ENCODE measurements at regions not wholly inside any gene's neighbourhood (a gene's known extent, or its start where the extent isn't known, plus 50 kb on each side); places are given as distances from the start of the nearest gene placed in this dataset.

DNA sequence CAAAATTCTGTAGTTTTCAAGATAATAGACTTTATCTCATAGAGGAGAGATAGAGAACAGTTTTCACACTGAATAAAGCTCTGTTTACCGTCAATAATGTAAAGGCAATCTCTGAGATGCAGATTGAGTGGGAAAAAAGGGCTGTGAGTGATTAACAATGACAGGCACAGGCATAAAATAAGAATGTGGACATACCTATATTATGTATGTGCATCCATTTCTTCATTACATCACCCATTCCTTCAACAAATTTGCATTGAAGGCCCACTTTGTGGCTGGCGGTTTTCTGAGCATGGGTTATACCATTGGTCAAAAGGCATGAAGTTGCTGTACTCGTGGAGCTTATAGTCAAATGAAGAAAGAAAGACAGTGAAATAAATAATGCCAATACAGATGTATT is 1431.0 kb downstream of the AACS start:
- no peaks in the 10 kb centered on the region for H3K79me2 ChIP-seq (ENCODE audit: insufficient read depth)
- no peaks in the 10 kb centered on the region for H4K20me1 ChIP-seq (ENCODE audit: insufficient read depth)
- no peaks in the 10 kb centered on the region for H3K27me3 ChIP-seq (replicated peaks; ENCODE audit: insufficient read depth)
- H3K9me3 ChIP-seq (ENCODE audit: low read depth), result no peaks in the 10 kb centered on the region
- no peak overlapping the region for H3K4me3 ChIP-seq
- no peaks in the 10 kb centered on the region for H3F3A ChIP-seq (ENCODE audit: insufficient read depth)
- H3K9ac ChIP-seq, result no peak overlapping the region
- H3K4me1 ChIP-seq (ENCODE audit: insufficient read depth), result no peaks in the 10 kb centered on the region
- in situ Hi-C loops (cut with MboI), result no loop called here
- no peak overlapping the region for H3K4me2 ChIP-seq (ENCODE audit: unreplicated experiment)
- H2AFZ ChIP-seq, result no peak overlapping the region
- no peaks in the 10 kb centered on the region for H3K9me2 ChIP-seq (ENCODE audit: insufficient read depth)
- H3K27ac ChIP-seq, result no peak overlapping the region
- 22 to 26% methylated on average over 3 of the region's 3 CpGs for WGBS, 2 experiments (ENCODE audit: low coverage in 1 of 2, low lambda C conversion rate in 2 of 2, missing lambda C conversion rate in 2 of 2)
- TF ChIP-seq EZH2 (IDR thresholded peaks at IDR 0.05; ENCODE audit: insufficient read depth, poor library complexity, severe bottlenecking) (no peak), EZH2phosphoT487 (IDR thresholded peaks at IDR 0.05; ENCODE audit: insufficient read depth, low read depth) (no peak)
- DNase-seq, result no peak
- no peaks in the 10 kb centered on the region for H3K36me3 ChIP-seq (ENCODE audit: low read depth)

DNA sequence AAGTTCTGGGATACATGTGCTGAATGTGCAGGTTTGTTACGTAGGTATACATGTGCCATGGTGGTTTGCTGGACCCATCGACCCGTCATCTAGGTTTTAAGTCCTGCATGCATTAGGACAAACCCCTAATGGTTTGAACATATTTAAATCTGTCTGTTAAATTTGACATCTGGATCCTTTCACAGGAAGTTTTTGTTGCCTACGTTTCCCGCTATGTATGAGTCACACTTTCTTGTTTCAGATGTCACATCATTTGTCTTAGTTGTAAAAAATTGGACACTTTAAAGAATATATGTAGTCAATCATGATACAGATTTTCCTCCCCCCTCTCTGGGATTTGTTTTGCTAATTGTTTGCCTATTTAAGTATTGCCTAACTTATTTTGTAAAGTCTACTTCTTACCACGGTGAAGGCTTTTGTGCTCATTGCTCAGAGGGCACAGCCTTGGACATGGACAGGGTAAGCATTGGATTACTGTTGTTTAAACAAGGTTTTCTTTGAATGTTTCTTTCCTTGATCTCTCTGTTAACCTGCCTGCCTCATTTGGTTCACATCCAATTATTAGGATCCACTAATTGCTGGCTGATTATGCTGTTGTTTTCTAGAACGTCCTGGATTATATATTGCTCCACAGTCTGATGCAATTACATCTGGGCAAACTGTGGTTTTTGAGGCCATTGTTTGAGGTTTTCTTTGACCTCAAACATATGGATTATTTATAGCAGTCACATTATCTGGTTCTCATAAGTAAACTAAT is 1441.4 kb downstream of the AACS start:
- Histone ChIP-seq H3F3A (ENCODE audit: insufficient read depth) (no peaks in the 10 kb centered on the region), H3K27me3 (replicated peaks; ENCODE audit: insufficient read depth) (no peaks in the 10 kb centered on the region), H3K9me2 (ENCODE audit: insufficient read depth) (no peaks in the 10 kb centered on the region), H3K36me3 (ENCODE audit: low read depth) (no peaks in the 10 kb centered on the region), H2AFZ (no peak overlapping the region), H3K79me2 (ENCODE audit: insufficient read depth) (no peaks in the 10 kb centered on the region), H4K20me1 (ENCODE audit: insufficient read depth) (no peaks in the 10 kb centered on the region), H3K4me1 (ENCODE audit: insufficient read depth) (no peaks in the 10 kb centered on the region), H3K27ac (no peak overlapping the region), H3K4me3 (no peak overlapping the region), H3K4me2 (ENCODE audit: unreplicated experiment) (no peak overlapping the region), H3K9me3 (ENCODE audit: low read depth) (no peaks in the 10 kb centered on the region), H3K9ac (no peak overlapping the region)
- DNase-seq, result no peak
- no peak for TF ChIP-seq EZH2phosphoT487 (IDR thresholded peaks at IDR 0.05; ENCODE audit: insufficient read depth, low read depth)
- TF ChIP-seq EZH2 (IDR thresholded peaks at IDR 0.05; ENCODE audit: insufficient read depth, poor library complexity, severe bottlenecking), result no peak
- 7% methylated on average over 7 of the region's 7 CpGs for WGBS, 2 experiments (ENCODE audit: low coverage in 1 of 2, low lambda C conversion rate in 2 of 2, missing lambda C conversion rate in 2 of 2)
- in situ Hi-C loops (cut with MboI), result no loop called here

DNA sequence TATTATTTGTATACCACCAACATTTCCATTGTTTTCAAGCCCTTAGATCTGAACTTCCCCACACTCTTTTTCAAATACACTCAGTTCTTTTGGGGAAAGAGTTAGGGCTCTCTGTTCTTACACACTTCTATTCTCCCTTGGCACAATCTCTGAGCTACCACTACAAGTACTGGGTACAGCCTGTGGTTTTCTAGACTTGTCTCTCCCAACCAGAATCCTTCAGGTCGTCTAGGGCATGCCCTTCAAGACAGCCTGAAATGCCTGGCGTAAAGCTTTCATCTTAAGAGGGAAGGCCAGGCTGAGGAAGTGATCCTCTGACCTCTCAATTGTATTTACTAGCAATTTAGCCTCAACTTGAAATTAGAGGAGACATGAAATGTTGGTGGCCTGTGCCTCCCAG is 1442.0 kb downstream of the AACS start:
- H2AFZ ChIP-seq, result no peak overlapping the region
- DNase-seq, result no peak
- no peak overlapping the region for H3K4me3 ChIP-seq
- H3K9me2 ChIP-seq (ENCODE audit: insufficient read depth), result no peaks in the 10 kb centered on the region
- H3K27me3 ChIP-seq (replicated peaks; ENCODE audit: insufficient read depth), result no peaks in the 10 kb centered on the region
- no peaks in the 10 kb centered on the region for H4K20me1 ChIP-seq (ENCODE audit: insufficient read depth)
- no peaks in the 10 kb centered on the region for H3K36me3 ChIP-seq (ENCODE audit: low read depth)
- H3K9me3 ChIP-seq (ENCODE audit: low read depth), result no peaks in the 10 kb centered on the region
- H3K4me2 ChIP-seq (ENCODE audit: unreplicated experiment), result no peak overlapping the region
- TF ChIP-seq EZH2phosphoT487 (IDR thresholded peaks at IDR 0.05; ENCODE audit: insufficient read depth, low read depth) (no peak), EZH2 (IDR thresholded peaks at IDR 0.05; ENCODE audit: insufficient read depth, poor library complexity, severe bottlenecking) (no peak)
- H3K4me1 ChIP-seq (ENCODE audit: insufficient read depth), result no peaks in the 10 kb centered on the region
- no peaks in the 10 kb centered on the region for H3K79me2 ChIP-seq (ENCODE audit: insufficient read depth)
- no peak overlapping the region for H3K9ac ChIP-seq
- in situ Hi-C loops (cut with MboI), result no loop called here
- no peak overlapping the region for H3K27ac ChIP-seq
- no peaks in the 10 kb centered on the region for H3F3A ChIP-seq (ENCODE audit: insufficient read depth)
- 10 to 15% methylated on average over 2 of the region's 2 CpGs for WGBS, 2 experiments (ENCODE audit: low coverage in 1 of 2, low lambda C conversion rate in 2 of 2, missing lambda C conversion rate in 2 of 2)

DNA sequence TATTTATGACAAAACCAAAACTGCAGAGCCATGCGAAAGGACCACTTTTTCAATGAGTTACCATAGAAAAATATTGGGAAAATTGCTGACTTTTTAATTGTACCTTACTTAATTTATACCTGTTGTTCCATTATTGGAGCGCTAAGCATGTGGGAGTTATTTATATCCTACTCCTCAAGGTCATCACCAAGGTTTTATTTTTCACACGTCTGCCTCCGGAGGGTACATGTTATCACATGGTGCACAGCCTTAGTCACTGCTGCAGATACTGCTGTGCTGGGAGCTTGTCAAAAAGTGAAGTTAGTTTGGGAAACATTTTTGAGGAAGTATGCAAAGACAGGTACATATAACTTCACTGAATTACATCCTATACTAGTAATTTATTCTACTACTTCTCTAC is 1444.3 kb downstream of the AACS start:
- no peaks in the 10 kb centered on the region for H3K36me3 ChIP-seq (ENCODE audit: low read depth)
- H3K4me1 ChIP-seq (ENCODE audit: insufficient read depth), result no peaks in the 10 kb centered on the region
- TF ChIP-seq EZH2phosphoT487 (IDR thresholded peaks at IDR 0.05; ENCODE audit: insufficient read depth, low read depth) (no peak), EZH2 (IDR thresholded peaks at IDR 0.05; ENCODE audit: insufficient read depth, poor library complexity, severe bottlenecking) (no peak)
- no peak overlapping the region for H3K27ac ChIP-seq
- H3K9me3 ChIP-seq (ENCODE audit: low read depth), result no peaks in the 10 kb centered on the region
- WGBS, 2 experiments (ENCODE audit: low coverage in 1 of 2, low lambda C conversion rate in 2 of 2, missing lambda C conversion rate in 2 of 2), result 9 to 10% methylated on average over 4 of the region's 4 CpGs
- no peaks in the 10 kb centered on the region for H3F3A ChIP-seq (ENCODE audit: insufficient read depth)
- H3K4me3 ChIP-seq, result no peak overlapping the region
- in situ Hi-C loops (cut with MboI), result no loop called here
- H2AFZ ChIP-seq, result no peak overlapping the region
- no peak overlapping the region for H3K4me2 ChIP-seq (ENCODE audit: unreplicated experiment)
- H3K9ac ChIP-seq, result no peak overlapping the region
- no peaks in the 10 kb centered on the region for H4K20me1 ChIP-seq (ENCODE audit: insufficient read depth)
- no peaks in the 10 kb centered on the region for H3K9me2 ChIP-seq (ENCODE audit: insufficient read depth)
- H3K27me3 ChIP-seq (replicated peaks; ENCODE audit: insufficient read depth), result no peaks in the 10 kb centered on the region
- no peaks in the 10 kb centered on the region for H3K79me2 ChIP-seq (ENCODE audit: insufficient read depth)
- DNase-seq, result no peak

Data from GM23248 (cell line).